PC-9 (cell line): ENCODE measurements at regions not wholly inside any gene's neighbourhood (a gene's known extent, or its start where the extent isn't known, plus 50 kb on each side); places are given as distances from the start of the nearest gene placed in this dataset.

ENCODE experiments used
- BruUV-seq: library from RNA; stranded (reverse); fragments of 400-500 nt; replicated peaks from 2 replicates; lab custom pipeline; 2021; lab: Mats Ljungman, UMichigan
- CTCF ChIA-PET: fragments of 300-600 bp; sonication (Branson Sonifier 250); formaldehyde crosslinking; loops from one replicate; lab custom pipeline; 2022; ENCODE audit warnings: antibody characterized with exemption; lab: Charles Lee
- POLR2A ChIA-PET: fragments of 300-600 bp; sonication (Branson Sonifier 250); formaldehyde crosslinking; loops from one replicate; lab custom pipeline; 2022; ENCODE audit warnings: antibody characterized with exemption; ENCODE audit not compliant: unreplicated experiment; lab: Charles Lee
- DNase-seq, 2 experiments: peaks; one replicate each; pipeline versions ENCODE4 v3.0.0 to v3.0.0-alpha.2; 2015 to 2022; ENCODE audit warnings: mixed read lengths in 1 of 2
- H2AFZ ChIP-seq: fragments of 200-600 bp; sonication (generic); 2 replicates; pipeline ENCODE4 v1.8.1; 2017; ENCODE audit warnings: antibody characterized with exemption
- H3F3A ChIP-seq: fragments of 200-600 bp; sonication (generic); 2 replicates; pipeline ENCODE4 v1.8.1; 2017; ENCODE audit warnings: antibody characterized with exemption, mild to moderate bottlenecking, low read depth; ENCODE audit not compliant: insufficient read depth
- H3K27ac ChIP-seq: fragments of 200-600 bp; sonication (generic); 2 replicates; pipeline ENCODE4 v1.6.1; 2016; ENCODE audit warnings: mixed run types
- H3K27me3 ChIP-seq: fragments of 200-600 bp; sonication (generic); 2 replicates; pipeline ENCODE4 v1.6.1; 2016; ENCODE audit warnings: low read depth, mixed run types; ENCODE audit not compliant: insufficient read depth
- H3K36me3 ChIP-seq: fragments of 200-600 bp; sonication (generic); 2 replicates; pipeline ENCODE4 v1.6.1; 2016; ENCODE audit warnings: low read depth, mixed run types
- H3K4me1 ChIP-seq: fragments of 200-600 bp; sonication (generic); replicated peaks from 2 replicates; pipeline ENCODE4 v1.6.1; 2016; ENCODE audit warnings: mixed run types; ENCODE audit not compliant: insufficient read depth
- H3K4me2 ChIP-seq: fragments of 200-600 bp; sonication (generic); 2 replicates; pipeline ENCODE4 v1.6.1; 2017; ENCODE audit warnings: mixed run types
- H3K4me3 ChIP-seq: fragments of 200-600 bp; sonication (generic); 2 replicates; pipeline ENCODE4 v1.6.1; 2016; ENCODE audit warnings: mixed run types
- H3K79me2 ChIP-seq: fragments of 200-600 bp; sonication (generic); 2 replicates; pipeline ENCODE4 v1.6.1; 2017; ENCODE audit warnings: low read depth, mixed run types
- H3K9me2 ChIP-seq: fragments of 200-600 bp; sonication (generic); 2 replicates; pipeline ENCODE4 v1.8.1; 2017; ENCODE audit warnings: mild to moderate bottlenecking; ENCODE audit not compliant: insufficient read depth
- H3K9me3 ChIP-seq: fragments of 200-600 bp; sonication (generic); 2 replicates; pipeline ENCODE4 v1.8.1; 2016; ENCODE audit warnings: low read depth; ENCODE audit not compliant: insufficient read depth
- H4K20me1 ChIP-seq: fragments of 200-600 bp; sonication (generic); 2 replicates; pipeline ENCODE4 v1.8.1; 2017; ENCODE audit not compliant: insufficient read depth
- EZH2 ChIP-seq: fragments of 200-600 bp; sonication (generic); IDR thresholded peaks from 2 replicates; pipeline ENCODE4 v1.8.0; 2017; ENCODE audit warnings: antibody characterized with exemption, low read depth
- intact Hi-C: fragments of 100-400 bp; cut with micrococcal nuclease; formaldehyde crosslinking; loops from one replicate; pipeline ENCODE4 v1.10.0; 2022; ENCODE audit not compliant: unreplicated experiment
- TF ChIP-seq, protein P1 (sequence below): fragments of 200-600 bp; sonication (generic); conservative IDR thresholded peaks from 2 replicates; pipeline ENCODE4 v1.6.1; 2017; ENCODE audit warnings: mixed run types, antibody characterized with exemption, mild to moderate bottlenecking, moderate library complexity

DNA sequence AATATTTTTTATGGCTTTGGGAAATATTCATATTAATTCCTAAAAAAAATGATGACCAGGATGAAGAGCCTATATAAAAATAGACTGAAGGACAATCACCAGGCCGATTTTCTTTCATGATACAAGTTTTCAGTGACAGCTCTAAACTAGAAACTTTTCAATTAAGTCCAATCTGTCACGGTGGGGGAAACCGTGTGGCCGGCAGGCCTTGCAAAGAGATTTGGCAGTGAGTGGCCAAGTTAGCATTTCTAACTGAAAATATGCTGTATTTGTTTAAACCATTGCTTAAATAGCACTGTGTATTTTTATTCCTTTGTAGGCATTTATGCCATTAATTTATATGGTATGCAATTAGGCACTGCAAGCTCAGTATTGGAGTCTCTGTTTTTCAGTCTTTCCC, 294.5 kb upstream of the NRIP1 start:
- Histone ChIP-seq H3K36me3 (no peaks in the 10 kb centered on the region), H3K27me3 (no peaks in the 10 kb centered on the region), H3K27ac (no peak overlapping the region), H2AFZ (no peak overlapping the region), H3K9me3 (peaks cover 8% of the 10 kb centered on the region; the same call in 1 of the 2 replicates), H3K79me2 (no peaks in the 10 kb centered on the region), H3K4me1 (no peaks in the 10 kb centered on the region), H3K4me3 (no peak overlapping the region), H3K4me2 (no peak overlapping the region), H4K20me1 (no peaks in the 10 kb centered on the region), H3F3A (no peaks in the 10 kb centered on the region), H3K9me2 (no peaks in the 10 kb centered on the region; the same call in 1 of the 2 replicates)
- no peak for DNase-seq
- ChIA-PET CTCF (no interaction called here), POLR2A (no interaction called here)
- BruUV-seq = no TSS peak
- TF ChIP-seq, protein P1, sequence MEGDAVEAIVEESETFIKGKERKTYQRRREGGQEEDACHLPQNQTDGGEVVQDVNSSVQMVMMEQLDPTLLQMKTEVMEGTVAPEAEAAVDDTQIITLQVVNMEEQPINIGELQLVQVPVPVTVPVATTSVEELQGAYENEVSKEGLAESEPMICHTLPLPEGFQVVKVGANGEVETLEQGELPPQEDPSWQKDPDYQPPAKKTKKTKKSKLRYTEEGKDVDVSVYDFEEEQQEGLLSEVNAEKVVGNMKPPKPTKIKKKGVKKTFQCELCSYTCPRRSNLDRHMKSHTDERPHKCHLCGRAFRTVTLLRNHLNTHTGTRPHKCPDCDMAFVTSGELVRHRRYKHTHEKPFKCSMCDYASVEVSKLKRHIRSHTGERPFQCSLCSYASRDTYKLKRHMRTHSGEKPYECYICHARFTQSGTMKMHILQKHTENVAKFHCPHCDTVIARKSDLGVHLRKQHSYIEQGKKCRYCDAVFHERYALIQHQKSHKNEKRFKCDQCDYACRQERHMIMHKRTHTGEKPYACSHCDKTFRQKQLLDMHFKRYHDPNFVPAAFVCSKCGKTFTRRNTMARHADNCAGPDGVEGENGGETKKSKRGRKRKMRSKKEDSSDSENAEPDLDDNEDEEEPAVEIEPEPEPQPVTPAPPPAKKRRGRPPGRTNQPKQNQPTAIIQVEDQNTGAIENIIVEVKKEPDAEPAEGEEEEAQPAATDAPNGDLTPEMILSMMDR = no peak
- TF ChIP-seq EZH2 = no peak
- intact Hi-C loops = no loop called here

DNA sequence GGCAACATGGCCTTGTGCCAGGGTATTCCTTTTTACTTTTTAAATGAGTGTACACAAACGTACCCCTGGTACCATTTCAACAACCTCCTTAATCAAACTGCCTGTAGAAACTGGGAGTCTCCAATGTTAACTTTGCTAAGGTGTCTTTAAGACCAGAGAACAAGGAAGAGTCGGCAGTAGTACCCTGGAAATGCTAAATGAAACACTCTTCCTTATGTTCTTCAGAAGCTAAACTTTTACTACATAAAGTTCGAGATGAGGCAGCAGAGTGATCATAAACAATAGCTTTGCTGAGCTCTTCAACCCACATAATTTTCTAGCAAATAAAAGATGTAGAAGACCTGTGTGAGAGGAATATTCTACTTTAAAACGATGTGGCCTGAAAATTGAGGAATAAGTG, 297.7 kb upstream of the NRIP1 start:
- no TSS peak for BruUV-seq
- CTCF ChIA-PET = no interaction called here
- H3K79me2 ChIP-seq = no peaks in the 10 kb centered on the region
- no peaks in the 10 kb centered on the region for H4K20me1 ChIP-seq
- no peaks in the 10 kb centered on the region; the same call in 1 of the 2 replicates for H3K9me2 ChIP-seq
- H3K4me1 ChIP-seq = no peaks in the 10 kb centered on the region
- no peak for TF ChIP-seq EZH2
- TF ChIP-seq, protein P1 = no peak
- no peaks in the 10 kb centered on the region for H3K36me3 ChIP-seq
- POLR2A ChIA-PET = no interaction called here
- no peak overlapping the region for H2AFZ ChIP-seq
- no peak overlapping the region for H3K4me2 ChIP-seq
- H3K9me3 ChIP-seq = peaks cover 27% of the 10 kb centered on the region
- H3K27ac ChIP-seq = no peak overlapping the region
- H3F3A ChIP-seq = no peaks in the 10 kb centered on the region
- H3K4me3 ChIP-seq = no peak overlapping the region
- intact Hi-C loops = no loop called here
- no peaks in the 10 kb centered on the region for H3K27me3 ChIP-seq
- no peak for DNase-seq

DNA sequence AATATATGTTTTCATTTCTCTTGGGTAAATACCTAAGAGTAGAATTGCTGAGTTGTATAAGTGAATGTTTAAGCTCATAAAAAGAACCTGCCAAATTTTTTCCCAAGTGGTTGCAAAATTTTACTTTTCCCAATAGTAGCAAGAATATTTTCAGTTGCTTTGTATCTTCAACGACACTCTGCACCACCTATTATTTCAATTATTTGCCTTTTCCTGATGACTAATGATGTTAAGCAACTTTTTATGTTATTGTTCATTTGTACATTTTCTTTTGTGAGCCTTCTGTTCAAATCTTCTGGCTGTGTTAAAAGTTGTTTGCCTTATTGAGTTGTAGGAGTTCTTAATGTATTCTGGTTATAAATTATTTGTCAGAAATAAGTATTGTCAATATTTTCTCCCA, 299.1 kb upstream of the NRIP1 start:
- Histone ChIP-seq H3K4me2 (no peak overlapping the region), H3K27me3 (no peaks in the 10 kb centered on the region), H2AFZ (no peak overlapping the region), H3K36me3 (no peaks in the 10 kb centered on the region), H3K9me2 (no peaks in the 10 kb centered on the region; the same call in 1 of the 2 replicates), H3K9me3 (peaks cover 27% of the 10 kb centered on the region), H3K4me1 (no peaks in the 10 kb centered on the region), H3F3A (no peaks in the 10 kb centered on the region), H3K4me3 (no peak overlapping the region), H3K27ac (no peak overlapping the region), H4K20me1 (no peaks in the 10 kb centered on the region), H3K79me2 (no peaks in the 10 kb centered on the region)
- no peak for DNase-seq
- TF ChIP-seq, protein P1 = no peak
- no peak for TF ChIP-seq EZH2
- POLR2A ChIA-PET = no interaction called here
- CTCF ChIA-PET = no interaction called here
- intact Hi-C loops = no loop called here
- BruUV-seq = no TSS peak
